ENCODE measurements at regions not wholly inside any gene's neighbourhood (a gene's known extent, or its start where the extent isn't known, plus 50 kb on each side); places are given as distances from the start of the nearest gene placed in this dataset.

DNA sequence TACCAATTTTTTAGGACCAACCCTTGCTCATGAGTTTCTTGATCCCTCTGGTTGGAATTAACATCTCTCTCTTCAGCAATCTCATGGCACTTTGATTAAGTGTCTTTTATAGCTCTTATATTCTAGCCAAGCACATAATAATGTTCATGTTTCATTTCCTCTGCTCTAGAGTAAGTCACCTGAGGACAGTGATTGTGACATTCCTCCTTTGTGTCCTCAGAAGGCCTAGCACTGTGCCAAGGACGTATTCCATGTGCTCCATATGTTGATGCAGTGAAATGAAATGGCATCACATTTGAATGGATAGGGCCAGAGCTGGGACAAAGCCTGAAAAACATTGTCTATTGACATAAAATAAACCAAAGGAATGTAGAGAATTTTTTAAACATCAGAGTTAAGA, 322.8 kb upstream of the PRICKLE1 start:
- TF ChIP-seq, protein P1, sequence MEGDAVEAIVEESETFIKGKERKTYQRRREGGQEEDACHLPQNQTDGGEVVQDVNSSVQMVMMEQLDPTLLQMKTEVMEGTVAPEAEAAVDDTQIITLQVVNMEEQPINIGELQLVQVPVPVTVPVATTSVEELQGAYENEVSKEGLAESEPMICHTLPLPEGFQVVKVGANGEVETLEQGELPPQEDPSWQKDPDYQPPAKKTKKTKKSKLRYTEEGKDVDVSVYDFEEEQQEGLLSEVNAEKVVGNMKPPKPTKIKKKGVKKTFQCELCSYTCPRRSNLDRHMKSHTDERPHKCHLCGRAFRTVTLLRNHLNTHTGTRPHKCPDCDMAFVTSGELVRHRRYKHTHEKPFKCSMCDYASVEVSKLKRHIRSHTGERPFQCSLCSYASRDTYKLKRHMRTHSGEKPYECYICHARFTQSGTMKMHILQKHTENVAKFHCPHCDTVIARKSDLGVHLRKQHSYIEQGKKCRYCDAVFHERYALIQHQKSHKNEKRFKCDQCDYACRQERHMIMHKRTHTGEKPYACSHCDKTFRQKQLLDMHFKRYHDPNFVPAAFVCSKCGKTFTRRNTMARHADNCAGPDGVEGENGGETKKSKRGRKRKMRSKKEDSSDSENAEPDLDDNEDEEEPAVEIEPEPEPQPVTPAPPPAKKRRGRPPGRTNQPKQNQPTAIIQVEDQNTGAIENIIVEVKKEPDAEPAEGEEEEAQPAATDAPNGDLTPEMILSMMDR (conservative IDR thresholded peaks at IDR 0.05; ENCODE audit: low read depth, low read length) = no peak
- TF ChIP-seq EZH2 (IDR thresholded peaks at IDR 0.05; ENCODE audit: low read length, unreplicated experiment) = no peak
- TF ChIP-seq EZH2phosphoT487 (IDR thresholded peaks at IDR 0.05; ENCODE audit: borderline replicate concordance, low read length) = no peak

Data from PC-3 (cell line).